GM18502 (cell line): ENCODE measurements at regions not wholly inside any gene's neighbourhood (a gene's known extent, or its start where the extent isn't known, plus 50 kb on each side); places are given as distances from the start of the nearest gene placed in this dataset.
"Not testable (repeated sequence)": the region's sequence is repeated elsewhere in the genome, so short reads cannot be mapped to it uniquely, and the experiment has no call there.

Source experiments
- ATAC-seq: cut with Tn5 transposase; IDR thresholded peaks from one replicate; pipeline ENCODE4 v1.9.1; 2021; ENCODE audit warnings: mild to moderate bottlenecking; ENCODE audit not compliant: unreplicated experiment, poor library complexity

GRCh38 chr4:147219145-147219544, 261.8 kb upstream of the EDNRA start:
- ATAC-seq = no peak

GRCh38 chr4:147220833-147221232, 260.1 kb upstream of the EDNRA start:
- ATAC-seq = no peak

DNA sequence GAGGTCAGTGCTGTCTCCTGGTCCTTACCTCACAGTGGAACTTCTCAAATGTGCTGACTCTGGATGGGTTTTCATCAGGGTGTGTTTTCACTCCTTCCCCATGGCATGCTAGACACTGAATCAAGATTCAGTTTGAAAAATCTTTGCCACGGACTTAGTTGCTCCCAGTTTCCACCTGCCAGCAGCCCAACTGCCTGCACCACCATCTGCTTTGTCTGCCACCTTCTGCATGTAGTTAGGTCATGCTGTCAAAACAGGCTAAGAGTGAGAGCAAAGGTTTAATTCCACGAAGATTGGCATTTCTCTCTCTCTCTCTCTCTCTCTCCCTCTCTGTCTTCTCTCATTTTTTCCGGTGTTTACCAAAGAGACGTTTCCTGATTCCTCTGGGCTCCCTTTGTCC, 258.0 kb upstream of the EDNRA start:
- ATAC-seq = no peak

GRCh38 chr4:147223576-147223975, 257.3 kb upstream of the EDNRA start:
- no peak for ATAC-seq

GRCh38 chr4:147236806-147237205, 244.1 kb upstream of the EDNRA start:
- no peak for ATAC-seq

DNA sequence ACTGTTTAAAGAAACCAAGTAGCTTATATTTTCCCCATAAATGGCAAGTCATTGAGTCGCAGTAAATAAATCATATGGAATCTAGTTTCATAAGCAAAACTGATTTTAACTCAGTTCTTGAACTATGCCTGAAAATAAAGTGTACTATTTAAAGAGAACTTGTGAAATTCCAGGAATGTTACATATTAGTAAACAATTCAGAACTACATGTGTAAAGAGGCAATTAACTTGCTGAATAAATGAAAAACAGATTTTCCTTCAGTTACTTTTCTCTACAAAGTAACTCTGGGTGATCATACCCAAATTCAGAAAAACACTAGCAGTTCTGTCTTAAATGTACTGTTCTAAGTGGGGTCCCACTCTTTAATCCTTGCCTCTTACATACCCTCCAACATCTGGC, 236.1 kb upstream of the EDNRA start:
- no peak for ATAC-seq

GRCh38 chr4:147246096-147246495, 234.8 kb upstream of the EDNRA start:
- no peak for ATAC-seq

DNA sequence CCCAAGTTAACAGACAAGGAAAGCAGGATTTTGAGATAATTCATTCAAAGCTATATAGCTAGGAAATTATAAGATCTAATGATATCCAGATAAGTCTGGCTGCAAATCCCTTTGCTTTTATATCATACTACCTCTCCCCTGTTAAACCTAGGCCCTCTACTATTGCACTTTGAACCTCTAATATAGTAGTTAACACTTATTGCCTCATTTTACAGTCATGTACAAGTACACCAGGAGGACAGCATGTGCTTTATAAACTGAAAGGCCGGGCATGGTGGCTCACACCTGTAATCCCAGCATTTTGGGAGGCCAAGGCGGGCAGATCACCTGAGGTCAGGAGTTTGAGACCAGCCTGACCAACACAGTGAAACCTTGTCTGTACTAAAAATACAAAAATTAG, 234.4 kb upstream of the EDNRA start:
- ATAC-seq = not testable (repeated sequence)

- ATAC-seq = no peak
Observed at GRCh38 chr4:147247579-147247978, 233.3 kb upstream of the EDNRA start.

DNA sequence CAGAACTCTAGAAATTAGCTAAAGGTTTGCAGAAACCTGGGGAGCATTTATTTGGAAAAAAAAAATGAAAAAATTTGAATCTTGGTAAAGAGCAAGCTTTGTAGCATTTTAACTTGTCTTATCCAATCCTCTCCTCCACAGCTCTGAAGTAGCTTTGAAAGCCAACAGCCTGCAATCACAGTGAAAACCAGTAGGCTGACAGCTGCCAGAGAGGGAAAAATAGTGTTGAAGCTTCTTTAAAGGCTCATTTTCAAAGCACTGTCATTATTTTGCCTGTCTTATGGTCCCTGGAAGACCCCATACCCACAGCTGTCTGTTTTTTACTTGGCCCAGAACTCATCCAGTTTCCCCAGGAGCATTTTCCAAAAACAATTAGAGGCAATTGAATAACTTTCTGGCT, 230.8 kb upstream of the EDNRA start:
- no peak for ATAC-seq

DNA sequence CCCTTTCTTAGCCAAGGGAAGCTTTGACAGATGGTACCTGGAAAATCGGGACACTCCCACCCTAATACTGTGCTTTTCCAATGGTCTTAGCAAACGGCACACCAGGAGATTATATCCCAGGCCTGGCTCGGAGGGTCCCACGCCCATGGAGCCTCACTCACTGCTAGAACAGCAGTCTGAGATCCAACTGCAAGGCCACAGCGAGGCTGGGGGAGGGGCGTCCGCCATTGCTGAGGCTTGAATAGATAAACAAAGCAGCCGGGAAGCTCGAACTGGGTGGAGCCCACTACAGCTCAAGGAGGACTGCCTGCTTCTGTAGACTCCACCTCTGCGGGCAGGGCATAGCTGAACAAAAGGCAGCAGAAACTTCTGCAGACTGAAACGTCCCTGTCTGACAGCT, 225.6 kb upstream of the EDNRA start:
- ATAC-seq = not testable (repeated sequence)

DNA sequence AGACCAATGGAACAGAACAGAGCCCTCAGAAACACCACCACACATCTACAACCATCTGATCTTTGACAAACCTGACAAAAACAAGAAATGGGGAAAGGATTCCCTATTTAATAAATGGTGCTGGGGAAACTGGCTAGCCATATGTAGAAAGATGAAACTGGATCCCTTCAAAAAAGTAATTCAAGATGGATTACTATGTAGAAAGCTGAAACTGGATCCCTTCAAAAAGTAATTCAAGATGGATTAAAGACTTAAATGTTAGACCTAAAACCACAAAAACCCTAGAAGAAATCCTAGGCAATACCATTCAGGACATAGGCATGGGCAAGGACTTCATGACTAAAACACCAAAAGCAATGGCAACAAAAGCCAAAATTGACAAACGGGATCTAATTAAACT, 221.6 kb upstream of the EDNRA start:
- ATAC-seq = not testable (repeated sequence)

GRCh38 chr4:147284256-147284835, 196.6 kb upstream of the EDNRA start:
- no peak for ATAC-seq

DNA sequence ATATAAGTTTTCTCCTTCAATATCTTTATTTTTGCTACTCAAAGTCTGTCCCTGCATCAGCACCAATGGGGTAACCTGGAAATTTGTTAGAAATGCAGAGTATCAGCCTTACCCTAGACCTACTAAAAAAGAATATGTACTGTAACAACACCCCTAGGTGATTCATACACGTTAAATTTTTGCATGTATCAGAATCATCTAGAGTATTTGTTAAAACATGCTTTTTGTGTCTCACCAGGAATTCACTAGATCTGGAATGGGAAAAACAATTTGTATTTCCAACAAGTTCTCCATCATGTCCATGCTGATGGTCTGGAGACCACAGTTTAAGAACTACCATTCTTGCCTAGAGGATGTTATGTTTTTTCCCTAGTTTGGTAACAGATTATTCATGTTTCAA, 196.0 kb upstream of the EDNRA start:
- ATAC-seq = no peak

DNA sequence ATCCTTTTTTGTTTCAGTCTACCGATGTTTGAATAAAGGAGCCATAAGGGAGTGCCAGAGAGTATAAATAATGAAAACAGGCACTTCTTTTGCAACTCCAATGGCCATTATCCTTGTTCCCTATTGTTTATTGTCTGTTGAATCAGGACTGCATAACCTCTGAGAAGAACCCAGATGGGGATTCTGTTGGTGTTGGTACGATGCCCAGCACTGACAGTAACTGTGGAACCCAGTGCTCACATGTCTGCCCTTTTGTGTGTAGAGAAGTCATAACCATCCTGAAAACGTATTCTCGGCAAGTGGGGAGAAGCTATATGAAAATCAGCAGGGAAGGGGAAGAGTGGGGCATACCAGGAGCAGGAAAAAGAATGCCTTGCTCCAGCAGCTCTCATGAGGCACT, 195.1 kb upstream of the EDNRA start:
- no peak for ATAC-seq

DNA sequence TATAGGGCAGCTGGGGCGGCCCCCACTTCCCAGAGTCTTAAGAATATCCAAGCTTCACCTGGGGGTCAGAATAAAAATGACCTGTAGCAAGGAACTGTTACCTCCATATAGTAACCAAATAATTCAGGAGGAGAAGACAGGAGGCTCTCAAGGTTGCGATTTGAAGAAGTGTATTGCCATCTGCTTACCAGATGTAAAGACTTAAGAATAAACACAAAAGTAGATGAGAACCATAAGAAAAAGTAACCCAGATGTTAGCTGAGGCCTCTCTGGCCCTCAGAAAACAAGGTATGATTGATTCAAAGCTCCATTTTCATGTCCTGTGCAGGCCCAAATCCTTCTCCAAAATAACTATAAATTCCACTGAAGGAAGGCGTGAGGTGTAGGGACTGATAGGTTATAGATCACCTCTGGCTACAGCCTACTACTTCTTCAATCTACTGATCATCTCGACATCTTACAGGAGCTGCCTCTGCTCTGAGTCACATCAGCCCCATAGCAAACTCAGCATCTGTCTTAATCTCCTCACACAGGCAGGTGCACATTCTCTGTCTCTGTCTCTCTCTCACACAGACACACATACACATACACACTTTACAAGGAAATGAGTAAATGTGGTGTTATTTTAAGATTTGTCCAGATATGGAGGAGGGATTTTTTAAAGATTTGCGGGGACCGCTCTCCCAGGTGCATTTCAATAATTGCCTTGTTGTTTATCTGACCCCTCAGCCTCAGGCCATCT, 193.9 kb upstream of the EDNRA start:
- ATAC-seq = no peak

DNA sequence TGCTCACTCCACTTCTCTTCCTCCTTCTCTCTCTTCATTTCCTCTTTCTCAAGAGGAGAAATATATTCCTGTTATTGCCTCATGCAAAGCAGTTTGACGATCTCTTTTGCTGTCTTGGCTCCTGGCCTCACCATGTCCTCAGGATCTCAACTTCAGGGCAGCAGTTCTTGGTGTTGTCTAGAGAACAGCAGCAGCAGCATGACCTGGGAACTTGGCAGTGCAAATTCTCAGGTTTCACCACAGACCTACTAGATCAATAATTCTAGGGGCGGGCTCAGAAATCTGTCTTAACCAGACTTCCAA, 193.4 kb upstream of the EDNRA start:
- no peak for ATAC-seq

DNA sequence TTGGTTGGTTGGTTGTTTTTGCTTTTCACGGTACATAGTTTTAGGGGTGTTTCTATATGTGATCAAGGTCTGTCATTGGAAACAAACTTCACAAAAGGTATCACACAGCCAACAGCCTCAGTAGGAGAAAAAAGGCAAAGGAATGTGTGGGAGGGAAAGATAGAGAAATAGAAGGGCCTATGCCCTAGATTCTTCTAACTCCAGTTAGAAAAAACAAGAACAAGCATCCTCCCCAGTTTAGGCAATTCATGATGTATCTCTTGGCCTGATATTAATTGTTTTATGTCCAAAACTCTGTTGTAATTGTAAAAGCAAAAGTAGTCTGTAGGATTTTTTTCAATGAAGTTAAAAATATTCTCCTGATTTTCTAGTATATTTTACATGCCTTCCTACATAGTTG, 192.4 kb upstream of the EDNRA start:
- ATAC-seq = no peak

GRCh38 chr4:147289181-147289580, 191.7 kb upstream of the EDNRA start:
- no peak for ATAC-seq

DNA sequence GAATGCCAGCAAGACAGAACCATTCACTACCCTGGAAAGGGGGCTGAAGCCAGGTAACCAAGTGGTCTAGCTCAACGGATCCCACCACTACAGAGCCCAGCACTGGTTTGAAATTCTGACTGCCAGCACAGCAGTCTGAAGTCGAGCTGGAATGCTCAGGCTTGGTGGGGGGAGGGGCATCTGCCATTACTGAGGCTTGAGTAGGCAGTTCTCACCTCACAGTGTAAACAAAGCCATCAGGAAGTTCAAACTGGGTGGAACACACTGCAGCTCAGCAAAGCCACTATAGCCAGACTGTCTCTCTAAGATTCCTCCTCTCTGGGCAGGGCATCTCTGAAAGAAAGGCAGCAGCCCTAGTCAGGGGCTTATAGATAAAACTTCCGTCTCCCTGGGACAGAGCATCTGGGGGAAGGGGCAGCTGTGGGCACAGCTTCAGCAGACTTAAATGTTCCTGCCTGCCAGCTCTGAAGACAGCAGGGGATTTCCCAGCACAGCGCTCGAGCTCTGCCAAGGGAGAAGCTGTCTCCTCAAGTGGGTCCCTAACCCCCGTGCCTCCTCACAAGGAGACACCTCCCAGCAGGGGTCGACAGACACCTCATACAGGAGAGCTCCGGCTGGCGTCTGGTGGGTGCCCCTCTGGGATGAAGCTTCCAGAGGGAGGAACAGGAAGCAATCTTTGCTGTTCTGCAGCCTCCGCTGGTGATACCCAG, 188.1 kb upstream of the EDNRA start:
- not testable (repeated sequence) for ATAC-seq

DNA sequence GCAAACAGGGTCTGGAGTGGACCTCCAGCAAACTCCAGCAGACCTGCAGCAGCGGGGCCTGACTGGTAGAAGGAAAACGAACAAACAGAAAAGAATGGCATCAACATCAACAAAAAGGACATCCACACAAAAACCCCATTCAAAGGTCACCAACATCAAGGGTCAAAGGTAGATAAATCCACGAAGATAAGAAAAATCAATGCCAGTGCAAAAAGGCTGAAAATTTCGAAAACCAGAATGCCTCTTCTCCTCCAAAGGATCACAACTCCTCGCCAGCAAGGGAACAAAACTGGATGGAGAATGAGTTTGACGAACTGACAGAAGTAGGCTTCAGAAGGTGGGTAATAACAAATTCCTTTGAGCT, 187.6 kb upstream of the EDNRA start:
- not testable (repeated sequence) for ATAC-seq

- peak; percentile 84 for ATAC-seq
Observed at GRCh38 chr4:147299205-147299604, 181.7 kb upstream of the EDNRA start.
